H9 (cell line): ENCODE measurements at regions not wholly inside any gene's neighbourhood (a gene's known extent, or its start where the extent isn't known, plus 50 kb on each side); places are given as distances from the start of the nearest gene placed in this dataset.
A peak's percentile ranks its signal among the peaks of the same experiment; 100 is the strongest.

Experiments
- DNase-seq: peaks from one replicate; pipeline ENCODE4 v3.0.0-alpha.2; 2017
- H2AFZ ChIP-seq: one replicate; pipeline ENCODE4 v1.6.1; 2013; ENCODE audit warnings: mild to moderate bottlenecking, low read length, control low read depth, moderate library complexity
- H2AK5ac ChIP-seq: 2 replicates; pipeline ENCODE4 v1.6.1; 2013; ENCODE audit warnings: low read length, control low read depth, mixed read lengths; ENCODE audit not compliant: insufficient read length
- H2BK120ac ChIP-seq: one replicate; pipeline ENCODE4 v1.6.1; 2013; ENCODE audit warnings: low read depth, mild to moderate bottlenecking, low read length, control low read depth, inconsistent platforms; ENCODE audit not compliant: poor library complexity, severe bottlenecking
- H2BK12ac ChIP-seq: 2 replicates; pipeline ENCODE4 v1.6.1; 2013; ENCODE audit warnings: low read length, control low read depth, mixed read lengths, low read depth; ENCODE audit not compliant: insufficient read length
- H2BK15ac ChIP-seq: 2 replicates; pipeline ENCODE4 v1.6.1; 2013; ENCODE audit warnings: low read depth, low read length, control low read depth
- H2BK20ac ChIP-seq: one replicate; pipeline ENCODE4 v1.6.1; 2013; ENCODE audit warnings: low read depth, mild to moderate bottlenecking, low read length, control low read depth, inconsistent platforms; ENCODE audit not compliant: poor library complexity, severe bottlenecking
- H2BK5ac ChIP-seq: 2 replicates; pipeline ENCODE4 v1.6.1; 2013; ENCODE audit warnings: low read length, control low read depth, mixed read lengths; ENCODE audit not compliant: insufficient read length
- H3K14ac ChIP-seq: 2 replicates; pipeline ENCODE4 v1.6.1; 2013; ENCODE audit warnings: low read length, control low read depth; ENCODE audit not compliant: insufficient read depth
- H3K18ac ChIP-seq: 2 replicates; pipeline ENCODE4 v1.6.1; 2013; ENCODE audit warnings: low read depth, mild to moderate bottlenecking, mixed read lengths, low read length, control low read depth; ENCODE audit not compliant: insufficient read length
- H3K23ac ChIP-seq: 2 replicates; pipeline ENCODE4 v1.6.1; 2013; ENCODE audit warnings: low read length, control low read depth, mixed read lengths, low read depth; ENCODE audit not compliant: insufficient read length
- H3K23me2 ChIP-seq: 2 replicates; pipeline ENCODE4 v1.6.1; 2013; ENCODE audit warnings: low read depth, mild to moderate bottlenecking, mixed read lengths, low read length, control low read depth; ENCODE audit not compliant: insufficient read length, poor library complexity, severe bottlenecking
- H3K27ac ChIP-seq: 2 replicates; pipeline ENCODE4 v1.5.1; 2013; ENCODE audit warnings: low read length, control low read depth, mixed read lengths, low read depth; ENCODE audit not compliant: insufficient read length
- H3K27me3 ChIP-seq: 2 replicates; pipeline ENCODE4 v1.6.1; 2013; ENCODE audit warnings: low read length, control low read depth, inconsistent platforms; ENCODE audit not compliant: insufficient read depth
- H3K4ac ChIP-seq: 2 replicates; pipeline ENCODE4 v1.6.1; 2013; ENCODE audit warnings: low read depth, mild to moderate bottlenecking, control low read depth, inconsistent platforms, low read length, moderate library complexity
- H3K4me1 ChIP-seq: 2 replicates; pipeline ENCODE4 v1.6.1; 2013; ENCODE audit warnings: low read length, control low read depth, inconsistent platforms; ENCODE audit not compliant: insufficient read depth
- H3K4me2 ChIP-seq: 2 replicates; pipeline ENCODE4 v1.6.1; 2013; ENCODE audit warnings: low read length, control low read depth, mixed read lengths; ENCODE audit not compliant: insufficient read length, insufficient read depth
- H3K56ac ChIP-seq: 2 replicates; pipeline ENCODE4 v1.6.1; 2013; ENCODE audit warnings: low read depth, mild to moderate bottlenecking, mixed read lengths, low read length, control low read depth; ENCODE audit not compliant: insufficient read length
- H3K79me1 ChIP-seq: 2 replicates; pipeline ENCODE4 v1.6.1; 2013; ENCODE audit warnings: low read depth, mild to moderate bottlenecking, moderate library complexity, low read length, control low read depth, inconsistent platforms; ENCODE audit not compliant: insufficient read depth, poor library complexity, severe bottlenecking
- H3K79me2 ChIP-seq: 2 replicates; pipeline ENCODE4 v1.6.1; 2013; ENCODE audit warnings: low read length, control low read depth, inconsistent platforms; ENCODE audit not compliant: insufficient read depth
- H3K9ac ChIP-seq: 2 replicates; pipeline ENCODE4 v1.6.1; 2013; ENCODE audit warnings: low read length, control low read depth, mixed read lengths; ENCODE audit not compliant: insufficient read length; ENCODE audit errors: extremely low read depth
- H3K9me3 ChIP-seq: one replicate; pipeline ENCODE4 v1.6.1; 2013; ENCODE audit warnings: low read depth, low read length, inconsistent platforms; ENCODE audit not compliant: control insufficient read depth
- H3T11ph ChIP-seq: one replicate; pipeline ENCODE4 v1.6.1; 2013; ENCODE audit warnings: mild to moderate bottlenecking, low read length, control low read depth, inconsistent platforms
- H4K20me1 ChIP-seq: one replicate; pipeline ENCODE4 v1.6.1; 2013; ENCODE audit not compliant: control insufficient read depth, insufficient read length, insufficient read depth
- H4K5ac ChIP-seq: 2 replicates; pipeline ENCODE4 v1.6.1; 2013; ENCODE audit warnings: low read depth, mild to moderate bottlenecking, mixed read lengths, low read length, control low read depth; ENCODE audit not compliant: insufficient read length
- H4K8ac ChIP-seq: replicated peaks from 2 replicates; pipeline ENCODE4 v1.6.1; 2013; ENCODE audit warnings: low read length, control low read depth, mixed read lengths, low read depth; ENCODE audit not compliant: insufficient read length
- H4K91ac ChIP-seq: 2 replicates; pipeline ENCODE4 v1.6.1; 2013; ENCODE audit warnings: low read depth, mild to moderate bottlenecking, moderate library complexity, mixed read lengths, low read length, control low read depth; ENCODE audit not compliant: insufficient read length
- H3K27ac Mint-ChIP-seq, 3 experiments: 2 replicates in 2 of 3; 3 replicates in 1 of 3; pipeline ENCODE4 v1.8.0; 2020 to 2021; ENCODE audit warnings: mixed read lengths in 3 of 3, mild to moderate bottlenecking in 1 of 3, moderate library complexity in 1 of 3
- H3K27me3 Mint-ChIP-seq: 2 replicates; pipeline ENCODE4 v1.8.0; 2021; ENCODE audit warnings: low read depth, mild to moderate bottlenecking, moderate library complexity, mixed read lengths
- H3K36me3 Mint-ChIP-seq, 3 experiments: 2 replicates in 2 of 3; 3 replicates in 1 of 3; pipeline ENCODE4 v1.8.0; 2020 to 2021; ENCODE audit warnings: low read depth in 3 of 3, mixed read lengths in 3 of 3; ENCODE audit not compliant: insufficient read depth in 1 of 3
- H3K4me1 Mint-ChIP-seq, 2 experiments: 2 replicates each; pipeline ENCODE4 v1.8.0; 2020; ENCODE audit warnings: mixed read lengths in 2 of 2
- H3K4me3 Mint-ChIP-seq, 2 experiments: 2 replicates in 1 of 2; 3 replicates in 1 of 2; pipeline ENCODE4 v1.8.0; 2020 to 2021; ENCODE audit warnings: mild to moderate bottlenecking in 2 of 2, mixed read lengths in 2 of 2, moderate library complexity in 1 of 2
- H3K9me3 Mint-ChIP-seq, 2 experiments: 2 replicates in 1 of 2; 3 replicates in 1 of 2; pipeline ENCODE4 v1.8.0; 2020; ENCODE audit warnings: mild to moderate bottlenecking in 2 of 2, mixed read lengths in 2 of 2, moderate library complexity in 1 of 2
- WGBS: extraction: QIAGEN DNeasy Blood & Tissue Kit; methylation state at CpG from one replicate; pipeline ENCODE4 v1.1.7; 2013; ENCODE audit warnings: missing lambda C conversion rate, low lambda C conversion rate, mixed read lengths; ENCODE audit not compliant: insufficient read length; ENCODE audit errors: extremely low coverage; 5-methylcytosine and 5-hydroxymethylcytosine counted together
- TF ChIP-seq, protein P1 (sequence below): fragments of 200-600 bp; sonication (generic); conservative IDR thresholded peaks from 3 replicates; pipeline ENCODE4 v1.8.0; 2021; ENCODE audit warnings: antibody characterized with exemption, mild to moderate bottlenecking

DNA sequence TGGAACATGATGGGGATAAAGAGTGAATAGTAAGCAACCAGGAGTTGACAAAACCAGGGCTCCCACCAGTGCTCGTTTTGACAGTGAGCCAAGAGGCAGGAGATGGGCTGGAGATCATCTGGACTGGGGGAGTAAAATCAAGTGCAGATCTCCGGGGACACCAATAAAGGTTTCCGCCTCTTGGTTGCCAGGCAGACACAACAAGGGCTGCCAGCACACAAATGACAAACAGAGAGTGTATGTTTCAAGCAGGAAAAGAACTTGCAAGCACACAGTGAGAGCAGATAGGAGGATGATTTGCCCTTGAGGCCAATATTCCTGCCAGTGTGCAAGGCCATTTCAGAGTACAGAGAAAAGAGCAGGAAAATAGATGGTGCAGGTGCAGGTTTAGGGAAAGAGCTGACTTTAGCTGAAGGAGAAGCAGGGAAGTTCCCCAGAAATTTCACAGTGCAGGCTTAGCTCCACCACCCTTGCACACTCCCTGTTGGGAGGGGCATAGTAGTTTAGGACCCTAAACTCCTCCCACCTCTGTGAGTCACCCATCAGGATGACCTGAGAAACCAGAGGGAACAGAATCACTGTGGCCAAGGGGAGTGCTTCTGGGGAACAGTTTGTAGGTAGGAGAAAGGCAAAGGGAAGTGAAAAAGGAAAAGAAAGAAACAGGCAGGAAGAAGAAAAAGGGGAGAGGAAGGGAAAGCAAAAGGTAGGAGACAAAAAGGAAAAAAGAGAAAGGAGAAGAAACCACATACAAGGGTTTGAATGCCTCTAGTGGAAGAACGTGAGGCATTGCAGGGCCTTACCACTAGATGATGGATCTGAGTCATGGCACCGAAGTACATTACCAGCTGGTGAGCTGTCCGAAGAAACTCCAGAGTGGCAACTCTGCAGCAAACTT, 404.4 kb downstream of the SLC6A15 start:
- peak; percentile 56 for DNase-seq
- H3K9me3 ChIP-seq: no peaks in the 10 kb centered on the region
- H3K4me1 ChIP-seq: no peaks in the 10 kb centered on the region
- H3K23ac ChIP-seq: no peak overlapping the region
- Mint-ChIP-seq H3K4me3 (no peak overlapping the region), H3K9me3 (peaks cover 0 to 3% of the 10 kb centered on the region in 2 experiments; a peak in 1 of 5 replicates), H3K36me3 (no peaks in the 10 kb centered on the region; a peak in 1 of 7 replicates), H3K27ac (peak overlapping the region in 1 of 3 experiments; percentile 6; a peak in 1 of 7 replicates), H3K4me1 (0 out of 4 replicates have a peak, but pooled peaks cover 0 to 2% of the 10 kb centered on the region in 2 experiments), H3K27me3 (no peaks in the 10 kb centered on the region)
- H4K5ac ChIP-seq: no peak overlapping the region
- no peak overlapping the region for H3K27ac ChIP-seq
- no peak overlapping the region for H2AK5ac ChIP-seq
- H2BK12ac ChIP-seq: no peak overlapping the region
- no peaks in the 10 kb centered on the region for H3K23me2 ChIP-seq
- H3K18ac ChIP-seq: no peak overlapping the region
- no peak overlapping the region for H2BK120ac ChIP-seq
- no peak overlapping the region for H4K8ac ChIP-seq
- no peak overlapping the region for H3K4me2 ChIP-seq
- no peak overlapping the region for H3K14ac ChIP-seq
- H3K4ac ChIP-seq: no peak overlapping the region
- no peak overlapping the region for H2BK5ac ChIP-seq
- H2BK15ac ChIP-seq: no peak overlapping the region
- H4K20me1 ChIP-seq: no peaks in the 10 kb centered on the region
- no CpG with 5 or more reads among the region's 6 CpGs for WGBS
- H3K9ac ChIP-seq: no peak overlapping the region
- no peaks in the 10 kb centered on the region for H3K79me2 ChIP-seq
- no peaks in the 10 kb centered on the region for H3K79me1 ChIP-seq
- H4K91ac ChIP-seq: no peak overlapping the region
- H2BK20ac ChIP-seq: no peak overlapping the region
- H3K27me3 ChIP-seq: no peaks in the 10 kb centered on the region
- H3T11ph ChIP-seq: no peak overlapping the region
- TF ChIP-seq, protein P1, sequence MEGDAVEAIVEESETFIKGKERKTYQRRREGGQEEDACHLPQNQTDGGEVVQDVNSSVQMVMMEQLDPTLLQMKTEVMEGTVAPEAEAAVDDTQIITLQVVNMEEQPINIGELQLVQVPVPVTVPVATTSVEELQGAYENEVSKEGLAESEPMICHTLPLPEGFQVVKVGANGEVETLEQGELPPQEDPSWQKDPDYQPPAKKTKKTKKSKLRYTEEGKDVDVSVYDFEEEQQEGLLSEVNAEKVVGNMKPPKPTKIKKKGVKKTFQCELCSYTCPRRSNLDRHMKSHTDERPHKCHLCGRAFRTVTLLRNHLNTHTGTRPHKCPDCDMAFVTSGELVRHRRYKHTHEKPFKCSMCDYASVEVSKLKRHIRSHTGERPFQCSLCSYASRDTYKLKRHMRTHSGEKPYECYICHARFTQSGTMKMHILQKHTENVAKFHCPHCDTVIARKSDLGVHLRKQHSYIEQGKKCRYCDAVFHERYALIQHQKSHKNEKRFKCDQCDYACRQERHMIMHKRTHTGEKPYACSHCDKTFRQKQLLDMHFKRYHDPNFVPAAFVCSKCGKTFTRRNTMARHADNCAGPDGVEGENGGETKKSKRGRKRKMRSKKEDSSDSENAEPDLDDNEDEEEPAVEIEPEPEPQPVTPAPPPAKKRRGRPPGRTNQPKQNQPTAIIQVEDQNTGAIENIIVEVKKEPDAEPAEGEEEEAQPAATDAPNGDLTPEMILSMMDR: peak; percentile 63
- H3K56ac ChIP-seq: no peak overlapping the region
- no peak overlapping the region for H2AFZ ChIP-seq
